Renal cortical epithelial cell (primary cell): ENCODE measurements at regions not wholly inside any gene's neighbourhood (a gene's known extent, or its start where the extent isn't known, plus 50 kb on each side); places are given as distances from the start of the nearest gene placed in this dataset.
"Not testable (repeated sequence)": the region's sequence is repeated elsewhere in the genome, so short reads cannot be mapped to it uniquely, and the experiment has no call there.

Source experiments
- DNase-seq: peaks from one replicate; pipeline ENCODE4 v3.0.0-alpha.2; 2011; ENCODE audit warnings: low read depth

- DNase-seq = no peak
Measured at GRCh38 chr5:101206534-101206933, 303.5 kb upstream of the ST8SIA4 start.

DNA sequence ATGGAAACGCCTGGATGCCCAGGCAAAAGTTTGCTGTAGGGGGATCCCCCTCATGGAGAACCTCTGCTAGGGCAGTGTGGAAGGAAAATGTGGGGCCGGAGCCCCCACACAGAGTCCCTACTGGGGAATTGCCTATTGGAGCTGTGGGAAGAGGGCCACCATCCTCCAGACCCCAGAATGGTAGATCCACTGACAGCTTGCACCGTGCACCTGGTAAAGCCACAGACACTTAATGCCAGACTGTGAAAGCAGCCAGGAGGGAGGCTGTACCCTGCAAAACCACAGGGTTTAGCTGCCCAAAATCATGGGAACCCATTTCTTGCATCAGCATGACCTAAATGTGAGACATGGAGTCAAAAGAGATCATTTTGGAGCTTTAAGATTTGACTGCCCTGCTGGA lies 302.0 kb upstream of the ST8SIA4 start:
- not testable (repeated sequence) for DNase-seq

DNA sequence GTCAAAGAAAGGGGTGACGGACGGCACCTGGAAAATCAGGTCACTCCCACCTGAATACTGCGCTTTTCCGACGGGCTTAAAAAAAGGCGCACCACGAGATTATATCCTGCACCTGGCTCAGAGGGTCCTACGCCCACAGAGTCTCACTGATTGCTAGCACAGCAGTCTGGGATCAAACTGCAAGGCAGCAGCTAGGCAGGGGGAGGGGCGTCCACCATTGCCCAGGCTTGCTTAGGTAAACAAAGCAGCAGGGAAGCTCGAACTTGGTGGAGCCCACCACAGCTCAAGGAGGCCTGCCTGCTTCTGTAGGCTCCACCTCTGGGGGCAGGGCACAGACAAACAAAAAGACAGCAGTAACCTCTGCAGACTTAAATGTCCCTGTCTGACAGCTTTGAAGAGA lies 277.3 kb upstream of the ST8SIA4 start:
- DNase-seq = not testable (repeated sequence)

- no peak for DNase-seq
Measured at GRCh38 chr5:101176605-101177004, 273.5 kb upstream of the ST8SIA4 start.

DNA sequence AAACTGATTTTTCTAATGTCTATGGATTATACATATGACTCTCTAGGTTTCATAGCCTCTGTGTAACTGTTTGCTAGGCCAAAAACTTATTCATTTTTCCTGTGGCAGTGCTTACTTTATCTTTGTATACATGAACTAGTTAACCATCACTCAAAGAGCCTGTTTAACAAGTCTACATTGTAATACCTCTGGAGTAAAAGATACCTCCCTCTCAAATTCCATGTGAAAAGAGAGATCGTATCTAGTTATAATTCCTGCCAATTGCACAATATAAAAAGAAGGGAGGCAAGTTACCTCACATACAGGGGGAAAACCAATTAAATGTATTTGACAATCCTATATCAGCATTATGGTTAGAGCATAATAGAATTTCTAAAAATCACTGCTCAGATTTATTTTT lies 271.9 kb upstream of the ST8SIA4 start:
- no peak for DNase-seq

DNA sequence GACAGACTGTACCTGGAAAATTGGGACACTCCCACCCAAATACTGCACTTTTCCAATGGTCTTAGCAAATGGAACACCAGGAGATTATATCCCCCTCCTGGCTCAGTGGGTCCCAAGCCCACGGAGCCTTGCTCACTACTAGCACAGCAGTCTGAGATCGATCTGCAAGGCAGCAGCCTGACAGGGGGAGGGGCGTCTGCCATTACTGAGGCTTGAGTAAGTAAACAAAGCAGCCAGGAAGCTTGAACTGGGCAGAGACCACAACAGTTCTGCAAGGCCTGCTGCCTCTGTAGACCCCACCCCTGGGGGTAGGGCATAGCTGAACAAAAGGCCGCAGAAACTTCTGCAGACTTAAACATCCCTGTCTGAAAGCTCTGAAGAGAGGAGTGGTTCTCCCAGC lies 260.0 kb upstream of the ST8SIA4 start:
- no peak for DNase-seq

GRCh38 chr5:101160002-101160401 lies 256.9 kb upstream of the ST8SIA4 start:
- DNase-seq = peak; percentile 1

- DNase-seq = no peak
Measured at GRCh38 chr5:101159006-101159405, 255.9 kb upstream of the ST8SIA4 start.

GRCh38 chr5:101153526-101153925 lies 250.4 kb upstream of the ST8SIA4 start:
- no peak for DNase-seq

GRCh38 chr5:101143526-101143925 lies 240.4 kb upstream of the ST8SIA4 start:
- DNase-seq = no peak

GRCh38 chr5:101142102-101142501 lies 239.0 kb upstream of the ST8SIA4 start:
- no peak for DNase-seq

DNA sequence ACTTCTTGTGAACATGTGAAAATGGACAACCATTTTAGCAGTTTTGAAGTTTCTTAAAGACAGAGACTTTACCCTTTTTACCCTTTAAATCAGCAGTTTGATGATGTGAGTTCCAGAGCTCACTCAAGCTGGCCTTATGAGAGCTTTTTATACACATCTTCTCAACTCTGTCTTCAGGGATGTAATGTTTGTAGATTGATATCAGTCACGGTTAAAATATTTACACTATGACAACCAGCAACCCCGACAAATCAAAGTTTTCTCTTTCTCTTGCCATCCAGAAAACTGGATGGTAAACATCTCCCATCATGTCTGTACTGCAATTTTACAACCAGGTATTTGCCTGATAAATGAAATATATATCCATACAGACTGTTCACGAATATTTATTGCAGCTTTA lies 233.4 kb upstream of the ST8SIA4 start:
- no peak for DNase-seq

DNA sequence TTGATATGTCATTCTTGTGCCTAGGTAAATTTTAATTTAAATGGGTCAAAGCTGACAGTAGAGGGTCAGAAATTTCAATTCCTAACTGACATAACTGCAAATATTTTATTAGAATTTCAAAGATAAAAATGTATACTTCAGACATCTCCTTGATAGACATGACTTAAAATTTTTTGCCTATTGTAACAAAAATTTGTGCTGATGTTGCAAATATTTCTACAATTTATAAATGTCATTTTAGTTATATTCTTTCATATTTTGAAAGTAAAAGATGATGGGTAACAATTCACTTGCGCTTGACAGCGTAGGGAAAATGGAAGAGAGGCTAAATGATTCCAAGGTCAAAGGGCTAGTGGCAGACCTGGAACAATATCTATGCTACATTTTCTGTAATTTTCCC lies 220.3 kb upstream of the ST8SIA4 start:
- no peak for DNase-seq

DNA sequence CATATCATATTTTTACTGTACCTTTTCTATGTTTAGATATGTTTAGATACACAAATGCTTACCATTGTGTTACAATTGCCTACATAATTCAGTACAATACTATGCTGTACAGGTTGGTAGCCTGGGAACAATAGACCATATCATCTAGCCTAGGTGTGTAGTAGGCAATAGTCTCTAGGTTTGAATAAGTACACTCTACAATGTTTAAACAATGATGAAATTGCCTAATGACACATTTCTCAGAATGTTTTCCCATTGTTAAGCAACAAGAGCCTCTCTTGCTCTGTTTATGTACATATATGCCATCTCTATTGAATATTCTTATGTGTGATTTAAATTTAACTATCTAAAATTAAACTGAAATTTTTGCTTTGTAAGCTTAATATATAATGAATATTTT lies 209.6 kb upstream of the ST8SIA4 start:
- DNase-seq = no peak

DNA sequence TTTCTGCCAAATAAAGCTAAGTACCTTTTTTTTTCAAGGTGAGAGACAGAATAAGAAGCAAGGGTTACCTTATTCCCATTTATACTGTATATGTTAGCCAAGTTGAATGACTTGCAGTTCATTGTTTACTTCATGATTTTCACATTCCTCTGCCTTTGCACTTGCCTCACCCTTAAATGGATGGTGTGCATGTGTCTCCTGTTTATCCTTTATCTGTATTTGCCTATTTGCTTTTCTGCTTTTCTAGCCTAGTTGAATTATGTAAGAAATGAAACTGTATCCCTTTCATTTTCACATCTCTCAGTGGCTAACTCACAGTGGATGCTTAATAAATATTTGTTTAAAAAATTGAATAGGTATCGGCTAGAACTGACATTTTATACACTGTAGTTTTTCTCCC lies 200.8 kb upstream of the ST8SIA4 start:
- no peak for DNase-seq

DNA sequence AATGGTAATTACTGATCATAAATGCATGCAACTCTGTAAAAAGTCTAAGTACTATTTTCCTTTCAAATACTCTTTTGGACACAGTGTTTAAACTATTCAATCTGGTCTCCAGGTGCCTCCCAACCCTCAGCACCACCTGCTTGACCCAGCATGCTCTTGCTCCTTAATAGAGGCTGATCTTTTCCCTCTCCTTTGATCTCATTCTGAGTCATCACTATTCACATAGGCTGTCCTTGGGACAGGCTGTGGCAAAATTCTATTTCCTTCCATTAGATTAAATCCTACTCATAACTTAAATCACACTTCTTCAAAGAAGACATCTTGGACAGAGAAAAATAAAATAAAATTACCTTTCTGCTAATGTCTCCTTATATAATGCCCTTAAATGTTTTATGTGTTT lies 199.4 kb upstream of the ST8SIA4 start:
- DNase-seq = peak; percentile 51

DNA sequence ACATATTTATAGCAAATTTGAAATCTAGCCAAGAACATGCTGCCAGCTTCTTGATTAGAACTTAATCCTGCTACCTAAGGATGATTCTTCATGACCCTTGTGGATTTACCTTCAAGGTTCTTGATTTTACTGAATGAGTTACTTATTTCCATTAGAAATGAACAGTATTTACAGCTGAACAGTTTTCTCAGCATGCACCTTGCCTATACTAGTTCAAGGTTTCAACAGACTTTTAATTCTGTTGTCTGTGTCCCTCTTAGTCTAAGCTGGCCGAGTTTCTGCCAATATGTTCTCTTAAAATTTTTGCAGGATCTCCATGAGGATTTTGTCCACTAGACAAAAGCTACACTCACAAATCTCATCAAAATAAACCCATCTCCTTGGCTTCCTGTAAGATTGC lies 188.8 kb upstream of the ST8SIA4 start:
- DNase-seq = no peak

DNA sequence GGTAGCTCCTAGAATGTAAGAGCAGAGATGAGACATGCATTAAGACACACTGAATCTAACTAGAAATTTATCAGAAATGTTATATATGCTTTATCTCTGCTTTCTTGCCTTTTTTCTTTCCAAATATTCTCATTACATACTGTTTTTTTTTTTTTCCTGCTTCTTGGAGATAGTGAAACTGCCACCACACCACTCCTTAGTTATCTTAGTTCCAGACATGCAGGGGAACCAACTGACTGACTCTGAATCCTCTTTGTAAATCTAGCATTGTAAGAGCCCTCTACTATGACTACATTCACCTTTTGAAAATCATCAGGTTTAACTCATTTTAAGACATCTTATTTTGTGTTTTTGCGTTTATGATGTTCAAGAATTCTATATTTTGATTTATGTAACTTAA lies 181.3 kb upstream of the ST8SIA4 start:
- DNase-seq = no peak

DNA sequence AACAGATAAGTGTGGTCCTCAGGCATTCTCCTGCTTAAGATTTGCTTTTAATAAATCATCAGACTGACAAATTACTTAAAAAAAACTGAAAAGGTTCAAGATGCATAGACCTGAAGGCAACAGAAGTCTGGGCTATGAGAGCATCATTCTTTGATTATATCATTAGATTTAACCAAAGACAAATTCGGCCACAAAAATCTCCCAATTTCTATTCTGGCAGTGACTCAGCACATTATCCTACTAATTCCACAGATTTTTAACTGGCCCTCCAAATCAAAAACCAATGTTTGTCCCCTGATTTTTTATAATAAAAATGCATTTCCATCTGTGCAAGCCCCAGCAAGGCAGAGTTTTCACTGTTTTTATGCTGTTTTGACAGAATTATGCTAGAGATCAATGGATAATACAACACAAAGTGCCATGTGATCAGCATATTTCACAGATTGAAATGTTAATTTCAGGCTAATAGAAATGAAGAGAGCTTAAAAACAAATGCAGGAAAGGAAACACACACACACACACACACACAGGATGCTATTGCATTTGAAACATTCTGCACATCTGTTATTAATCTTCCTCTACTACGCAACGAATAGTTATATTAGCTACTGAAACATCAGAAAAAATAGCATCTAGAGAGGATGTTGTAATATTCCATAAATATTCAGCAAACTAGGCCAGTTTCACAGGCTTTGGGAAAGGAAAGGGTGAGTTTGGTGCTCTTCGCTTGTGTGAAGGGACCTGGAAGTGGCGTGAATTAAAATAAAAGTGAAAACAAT lies 177.6 kb upstream of the ST8SIA4 start:
- DNase-seq = no peak

DNA sequence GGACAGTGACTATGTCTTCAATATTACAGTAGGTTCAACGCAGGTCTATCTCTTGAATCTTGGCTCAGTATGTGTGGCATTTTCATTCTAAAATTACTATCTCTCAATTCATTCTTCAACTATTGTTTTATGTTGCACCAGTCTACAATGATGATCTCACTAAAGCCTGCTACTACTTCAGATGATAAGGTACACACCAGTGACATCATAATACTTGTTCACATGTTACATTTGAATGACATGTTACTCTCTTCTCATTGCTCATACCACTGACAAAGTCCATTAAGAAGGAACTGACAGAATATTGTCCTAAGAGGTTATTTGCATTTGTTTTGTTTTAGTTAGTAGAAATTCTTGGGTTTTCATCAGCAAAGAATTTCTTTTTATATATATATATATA lies 165.2 kb upstream of the ST8SIA4 start:
- no peak for DNase-seq

GRCh38 chr5:101067429-101067828 lies 164.3 kb upstream of the ST8SIA4 start:
- DNase-seq = no peak

DNA sequence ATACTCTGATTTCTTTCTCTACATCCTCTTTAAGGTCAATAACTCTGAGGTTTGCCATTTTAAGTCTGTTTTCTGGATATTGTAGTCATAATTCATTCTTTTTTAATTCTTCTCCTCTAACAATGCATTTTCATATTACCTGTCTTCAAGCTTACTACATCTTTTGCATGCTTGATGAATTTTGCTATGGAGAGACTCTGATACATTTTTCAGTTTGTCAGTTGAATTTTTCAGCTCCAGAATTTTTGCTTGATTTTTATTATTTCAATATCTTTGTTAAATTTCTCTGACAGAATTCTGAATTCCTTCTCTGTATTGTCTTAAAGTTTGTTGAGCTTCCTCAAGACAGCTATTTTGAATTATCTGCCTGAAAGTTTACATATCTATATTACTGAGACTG lies 159.8 kb upstream of the ST8SIA4 start:
- DNase-seq = no peak

GRCh38 chr5:101047181-101047580 lies 144.1 kb upstream of the ST8SIA4 start:
- DNase-seq = no peak

DNA sequence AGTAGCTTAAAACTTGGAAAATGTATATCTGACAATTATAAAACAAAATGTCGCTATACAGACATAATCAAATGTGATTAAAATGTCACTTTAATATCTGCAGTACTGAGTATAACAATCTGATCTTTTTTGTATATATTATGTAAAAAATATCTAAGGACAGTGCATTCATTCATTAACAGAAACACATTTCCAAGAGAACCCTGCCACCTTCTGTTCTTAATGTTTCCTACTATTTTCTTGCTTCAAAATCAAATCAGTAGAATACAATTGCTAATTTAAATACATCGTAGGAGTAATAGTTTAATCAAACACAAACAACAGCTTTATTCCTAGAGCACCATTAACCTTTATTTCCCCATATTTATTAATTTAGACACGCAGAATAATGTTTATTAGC lies 142.6 kb upstream of the ST8SIA4 start:
- peak; percentile 16 for DNase-seq
